Osteoblast (primary cell): ENCODE measurements at regions not wholly inside any gene's neighbourhood (a gene's known extent, or its start where the extent isn't known, plus 50 kb on each side); places are given as distances from the start of the nearest gene placed in this dataset.

Experiments used
- DNase-seq: peaks from one replicate; pipeline ENCODE4 v3.0.0; 2011; ENCODE audit warnings: low spot score, mixed read lengths; ENCODE audit not compliant: insufficient read length; ENCODE audit errors: missing footprints
- H2AFZ ChIP-seq: 2 replicates; pipeline ENCODE4 v1.6.0; 2011; ENCODE audit warnings: mild to moderate bottlenecking, low read length
- H3K27ac ChIP-seq: 2 replicates; pipeline ENCODE4 v1.5.1; 2011; ENCODE audit warnings: mild to moderate bottlenecking, low read depth, low read length, moderate library complexity
- H3K27me3 ChIP-seq: 2 replicates; pipeline ENCODE4 v1.6.0; 2012; ENCODE audit warnings: mild to moderate bottlenecking, control low read depth, inconsistent platforms, low read length, moderate library complexity; ENCODE audit not compliant: insufficient read depth
- H3K36me3 ChIP-seq: 2 replicates; pipeline ENCODE4 v1.5.1; 2011; ENCODE audit warnings: mild to moderate bottlenecking, low read length, control low read depth, moderate library complexity; ENCODE audit not compliant: insufficient read depth
- H3K4me1 ChIP-seq: 2 replicates; pipeline ENCODE4 v1.5.1; 2011; ENCODE audit warnings: mild to moderate bottlenecking, low read length, control low read depth, moderate library complexity; ENCODE audit not compliant: insufficient read depth
- H3K4me2 ChIP-seq: 2 replicates; pipeline ENCODE4 v1.6.0; 2011; ENCODE audit warnings: mild to moderate bottlenecking, low read length; ENCODE audit not compliant: insufficient read depth
- H3K4me3 ChIP-seq: fragments of 200-600 bp; sonication (generic); 3 replicates; pipeline ENCODE4 v1.5.1; 2012; ENCODE audit warnings: mild to moderate bottlenecking, low read length, inconsistent platforms; ENCODE audit not compliant: insufficient read depth
- H3K79me2 ChIP-seq: 2 replicates; pipeline ENCODE4 v1.6.0; 2012; ENCODE audit warnings: mild to moderate bottlenecking, low read length, control low read depth, inconsistent platforms; ENCODE audit not compliant: insufficient read depth
- H3K9me3 ChIP-seq: 2 replicates; pipeline ENCODE4 v1.5.1; 2011; ENCODE audit warnings: low read depth, low read length, control low read depth
- H4K20me1 ChIP-seq: 2 replicates; pipeline ENCODE4 v1.6.0; 2012; ENCODE audit warnings: mild to moderate bottlenecking, low read length, control low read depth; ENCODE audit not compliant: insufficient read depth
- CTCF ChIP-seq: IDR thresholded peaks from 2 replicates; pipeline ENCODE4 v1.5.1; 2011; ENCODE audit warnings: mild to moderate bottlenecking, low read depth, low read length, moderate library complexity; ENCODE audit errors: extremely low read depth

- no peak overlapping the region for H3K27ac ChIP-seq
- no peak for DNase-seq
- no peaks in the 10 kb centered on the region for H3K9me3 ChIP-seq
- H4K20me1 ChIP-seq: no peaks in the 10 kb centered on the region
- H3K4me3 ChIP-seq: no peak overlapping the region
- no peaks in the 10 kb centered on the region for H3K27me3 ChIP-seq
- peak; percentile 58 for TF ChIP-seq CTCF
- H3K36me3 ChIP-seq: no peaks in the 10 kb centered on the region
- H2AFZ ChIP-seq: no peak overlapping the region
- H3K4me2 ChIP-seq: no peak overlapping the region
- no peaks in the 10 kb centered on the region for H3K4me1 ChIP-seq
- no peaks in the 10 kb centered on the region for H3K79me2 ChIP-seq
Measured at GRCh38 chr4:12724510-12724909, 759.6 kb downstream of the RAB28 start.

- no peak for DNase-seq
- Histone ChIP-seq H3K27ac (no peak overlapping the region), H3K36me3 (no peaks in the 10 kb centered on the region), H3K4me2 (no peak overlapping the region), H2AFZ (no peak overlapping the region), H3K79me2 (no peaks in the 10 kb centered on the region), H3K9me3 (no peaks in the 10 kb centered on the region), H3K4me1 (no peaks in the 10 kb centered on the region), H4K20me1 (no peaks in the 10 kb centered on the region), H3K4me3 (no peak overlapping the region), H3K27me3 (no peaks in the 10 kb centered on the region)
- peak; percentile 6 for TF ChIP-seq CTCF
Measured at GRCh38 chr4:12723849-12724447, 760.2 kb downstream of the RAB28 start.

- Histone ChIP-seq H2AFZ (no peak overlapping the region), H3K4me3 (no peak overlapping the region), H3K27ac (no peak overlapping the region), H4K20me1 (no peaks in the 10 kb centered on the region), H3K36me3 (no peaks in the 10 kb centered on the region), H3K9me3 (no peaks in the 10 kb centered on the region), H3K4me1 (no peaks in the 10 kb centered on the region), H3K79me2 (no peaks in the 10 kb centered on the region), H3K27me3 (no peaks in the 10 kb centered on the region), H3K4me2 (no peak overlapping the region)
- TF ChIP-seq CTCF: no peak
- DNase-seq: no peak
Measured at GRCh38 chr4:12716896-12717295, 767.2 kb downstream of the RAB28 start.

- no peaks in the 10 kb centered on the region for H3K27me3 ChIP-seq
- no peak for TF ChIP-seq CTCF
- H3K4me1 ChIP-seq: no peaks in the 10 kb centered on the region
- no peak overlapping the region for H3K27ac ChIP-seq
- H3K36me3 ChIP-seq: no peaks in the 10 kb centered on the region
- peak; percentile 4 for DNase-seq
- no peak overlapping the region for H3K4me3 ChIP-seq
- H3K4me2 ChIP-seq: no peak overlapping the region
- H2AFZ ChIP-seq: no peak overlapping the region
- H3K79me2 ChIP-seq: no peaks in the 10 kb centered on the region
- no peaks in the 10 kb centered on the region for H3K9me3 ChIP-seq
- no peaks in the 10 kb centered on the region for H4K20me1 ChIP-seq
Measured at GRCh38 chr4:12712648-12713339, 771.3 kb downstream of the RAB28 start.
